Testis (tissue), 2 donors: ENCODE measurements at regions not wholly inside any gene's neighbourhood (a gene's known extent, or its start where the extent isn't known, plus 50 kb on each side); places are given as distances from the start of the nearest gene placed in this dataset.

Experiments
- POLR2A ChIP-seq: fragments of 450-650 bp; IDR thresholded peaks from one replicate; pipeline ENCODE4 v1.6.1; 2017; ENCODE audit warnings: antibody characterized with exemption, mild to moderate bottlenecking, moderate library complexity
- TF ChIP-seq, protein P1 (sequence below), 3 experiments: fragments of 450-650 bp in 2 of 3; fragments of 200-600 bp in 1 of 3; sonication (generic) in 1 of 3; IDR thresholded peaks; one replicate each; pipeline ENCODE4 v1.5.1; 2016 to 2019; ENCODE audit warnings: antibody characterized with exemption in 3 of 3, mild to moderate bottlenecking in 2 of 3, moderate library complexity in 1 of 3

DNA sequence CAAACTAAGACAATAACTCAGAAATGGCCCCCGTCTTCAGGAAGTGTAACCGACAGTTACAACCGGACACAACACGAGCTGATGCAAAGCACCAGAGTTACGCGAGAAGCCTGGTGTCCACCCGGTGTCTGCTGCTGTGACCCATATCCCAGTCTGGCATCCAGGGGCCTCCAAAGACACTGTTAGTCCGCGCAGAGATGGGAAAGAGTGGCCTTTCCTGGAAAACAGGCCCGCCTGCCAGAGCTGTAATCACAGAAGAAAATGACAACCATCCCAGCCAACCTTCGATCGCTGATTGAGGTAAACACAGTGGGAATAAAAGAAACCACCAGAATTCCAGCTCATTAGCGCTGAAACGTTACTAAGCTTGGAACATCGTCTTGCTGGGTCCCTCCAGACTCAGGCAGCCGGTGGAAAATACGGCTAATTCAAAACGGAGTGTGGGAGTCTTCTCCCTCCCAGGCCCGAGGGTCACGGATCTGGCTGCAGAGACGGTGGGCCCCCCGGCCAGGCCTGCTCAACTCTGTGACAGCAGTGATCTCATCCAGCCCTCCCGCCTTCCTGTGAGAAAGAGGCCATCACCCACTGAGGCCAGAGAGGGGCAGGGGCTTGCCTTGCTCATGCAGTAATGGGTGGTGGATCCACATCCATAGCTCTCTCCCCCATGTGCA is 273.9 kb upstream of the RTL1 start:
- TF ChIP-seq, protein P1, sequence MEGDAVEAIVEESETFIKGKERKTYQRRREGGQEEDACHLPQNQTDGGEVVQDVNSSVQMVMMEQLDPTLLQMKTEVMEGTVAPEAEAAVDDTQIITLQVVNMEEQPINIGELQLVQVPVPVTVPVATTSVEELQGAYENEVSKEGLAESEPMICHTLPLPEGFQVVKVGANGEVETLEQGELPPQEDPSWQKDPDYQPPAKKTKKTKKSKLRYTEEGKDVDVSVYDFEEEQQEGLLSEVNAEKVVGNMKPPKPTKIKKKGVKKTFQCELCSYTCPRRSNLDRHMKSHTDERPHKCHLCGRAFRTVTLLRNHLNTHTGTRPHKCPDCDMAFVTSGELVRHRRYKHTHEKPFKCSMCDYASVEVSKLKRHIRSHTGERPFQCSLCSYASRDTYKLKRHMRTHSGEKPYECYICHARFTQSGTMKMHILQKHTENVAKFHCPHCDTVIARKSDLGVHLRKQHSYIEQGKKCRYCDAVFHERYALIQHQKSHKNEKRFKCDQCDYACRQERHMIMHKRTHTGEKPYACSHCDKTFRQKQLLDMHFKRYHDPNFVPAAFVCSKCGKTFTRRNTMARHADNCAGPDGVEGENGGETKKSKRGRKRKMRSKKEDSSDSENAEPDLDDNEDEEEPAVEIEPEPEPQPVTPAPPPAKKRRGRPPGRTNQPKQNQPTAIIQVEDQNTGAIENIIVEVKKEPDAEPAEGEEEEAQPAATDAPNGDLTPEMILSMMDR (IDR thresholded peaks at IDR 0.05), result no peak
- TF ChIP-seq POLR2A, result no peak
